ENCODE measurements at regions not wholly inside any gene's neighbourhood (a gene's known extent, or its start where the extent isn't known, plus 50 kb on each side); places are given as distances from the start of the nearest gene placed in this dataset.

DNA sequence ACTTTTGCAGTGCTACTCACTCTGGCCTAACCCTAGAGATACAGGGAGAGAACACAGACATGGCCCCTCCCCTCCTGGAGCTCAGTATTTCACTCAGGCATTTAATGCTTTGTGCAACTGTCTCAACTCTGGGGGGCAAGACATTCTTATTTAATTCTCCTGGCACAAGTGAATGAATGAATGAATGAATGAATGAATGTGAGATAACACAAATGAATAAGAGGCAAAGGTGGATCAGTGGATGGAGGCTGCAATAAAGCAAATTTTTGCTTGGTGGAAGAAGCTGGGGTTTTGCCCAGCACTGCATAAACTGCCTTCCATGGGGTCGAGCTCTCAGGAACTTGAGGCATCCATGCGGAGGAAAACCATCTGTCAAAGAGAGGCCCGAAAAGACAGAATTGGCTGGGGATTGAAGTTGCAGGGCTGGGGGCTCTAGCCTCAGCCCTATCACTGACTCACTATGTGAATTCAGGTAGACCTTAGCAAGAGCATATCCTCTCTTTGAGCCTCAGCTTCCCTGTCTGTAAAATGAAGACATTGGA is 441.4 kb upstream of the ZMIZ1 start:
- BruUV-seq (replicated peaks): no TSS peak
- Histone ChIP-seq H3K4me2 (ENCODE audit: low read length) (no peak overlapping the region), H3K4me3 (ENCODE audit: low read length) (no peak overlapping the region), H3K9me2 (replicated peaks; ENCODE audit: low read length) (no peaks in the 10 kb centered on the region), H3K36me3 (ENCODE audit: low read depth, low read length) (no peaks in the 10 kb centered on the region), H2AFZ (ENCODE audit: low read length) (no peak overlapping the region), H3K27me3 (ENCODE audit: low read length) (no peaks in the 10 kb centered on the region), H3K9me3 (ENCODE audit: low read length) (no peaks in the 10 kb centered on the region), H3F3A (ENCODE audit: low read length, unreplicated experiment) (peaks cover 14% of the 10 kb centered on the region), H3K4me1 (ENCODE audit: insufficient read depth, low read length) (peaks cover 29% of the 10 kb centered on the region), H4K20me1 (ENCODE audit: low read length) (no peaks in the 10 kb centered on the region), H3K79me2 (ENCODE audit: low read length) (no peaks in the 10 kb centered on the region), H3K9ac (ENCODE audit: low read length) (no peak overlapping the region), H3K27ac (ENCODE audit: low read length) (no peak overlapping the region)
- TF ChIP-seq EZH2 (IDR thresholded peaks at IDR 0.05; ENCODE audit: low read length, unreplicated experiment) (no peak), EZH2phosphoT487 (IDR thresholded peaks at IDR 0.05; ENCODE audit: borderline replicate concordance, low read length) (no peak)
- TF ChIP-seq, protein P1, sequence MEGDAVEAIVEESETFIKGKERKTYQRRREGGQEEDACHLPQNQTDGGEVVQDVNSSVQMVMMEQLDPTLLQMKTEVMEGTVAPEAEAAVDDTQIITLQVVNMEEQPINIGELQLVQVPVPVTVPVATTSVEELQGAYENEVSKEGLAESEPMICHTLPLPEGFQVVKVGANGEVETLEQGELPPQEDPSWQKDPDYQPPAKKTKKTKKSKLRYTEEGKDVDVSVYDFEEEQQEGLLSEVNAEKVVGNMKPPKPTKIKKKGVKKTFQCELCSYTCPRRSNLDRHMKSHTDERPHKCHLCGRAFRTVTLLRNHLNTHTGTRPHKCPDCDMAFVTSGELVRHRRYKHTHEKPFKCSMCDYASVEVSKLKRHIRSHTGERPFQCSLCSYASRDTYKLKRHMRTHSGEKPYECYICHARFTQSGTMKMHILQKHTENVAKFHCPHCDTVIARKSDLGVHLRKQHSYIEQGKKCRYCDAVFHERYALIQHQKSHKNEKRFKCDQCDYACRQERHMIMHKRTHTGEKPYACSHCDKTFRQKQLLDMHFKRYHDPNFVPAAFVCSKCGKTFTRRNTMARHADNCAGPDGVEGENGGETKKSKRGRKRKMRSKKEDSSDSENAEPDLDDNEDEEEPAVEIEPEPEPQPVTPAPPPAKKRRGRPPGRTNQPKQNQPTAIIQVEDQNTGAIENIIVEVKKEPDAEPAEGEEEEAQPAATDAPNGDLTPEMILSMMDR (conservative IDR thresholded peaks at IDR 0.05; ENCODE audit: low read depth, low read length): no peak
- ChIA-PET CTCF (no interaction called here), POLR2A (ENCODE audit: unreplicated experiment) (no interaction called here)
- intact Hi-C loops (cut with micrococcal nuclease): loop anchor here (10.0 kb wide), 1 partner anchor 347 kb away; no protein-coding TSS in a partner anchor
- ATAC-seq: no peak
- no peak for DNase-seq

GRCh38 chr10:78628976-78629375 is 439.8 kb upstream of the ZMIZ1 start:
- TF ChIP-seq, protein P1 (conservative IDR thresholded peaks at IDR 0.05; ENCODE audit: low read depth, low read length): no peak
- TF ChIP-seq EZH2phosphoT487 (IDR thresholded peaks at IDR 0.05; ENCODE audit: borderline replicate concordance, low read length): no peak
- no peak for TF ChIP-seq EZH2 (IDR thresholded peaks at IDR 0.05; ENCODE audit: low read length, unreplicated experiment)
- Histone ChIP-seq H3K9me2 (replicated peaks; ENCODE audit: low read length) (no peaks in the 10 kb centered on the region), H2AFZ (ENCODE audit: low read length) (no peak overlapping the region), H3K4me1 (ENCODE audit: insufficient read depth, low read length) (peaks cover 13% of the 10 kb centered on the region), H3F3A (ENCODE audit: low read length, unreplicated experiment) (peaks cover 7% of the 10 kb centered on the region), H3K36me3 (ENCODE audit: low read depth, low read length) (no peaks in the 10 kb centered on the region), H3K4me3 (ENCODE audit: low read length) (no peak overlapping the region), H3K79me2 (ENCODE audit: low read length) (no peaks in the 10 kb centered on the region), H4K20me1 (ENCODE audit: low read length) (no peaks in the 10 kb centered on the region), H3K9ac (ENCODE audit: low read length) (no peak overlapping the region), H3K27ac (ENCODE audit: low read length) (no peak overlapping the region), H3K9me3 (ENCODE audit: low read length) (no peaks in the 10 kb centered on the region), H3K4me2 (ENCODE audit: low read length) (no peak overlapping the region), H3K27me3 (ENCODE audit: low read length) (no peaks in the 10 kb centered on the region)
- ATAC-seq: no peak
- ChIA-PET POLR2A (ENCODE audit: unreplicated experiment) (interaction anchor here (0.5 kb wide), 1 partner anchor 36 kb away, joined by 3 read pairs; no protein-coding TSS in a partner anchor), CTCF (interaction anchor here (0.8 kb wide), 1 partner anchor 29 kb away, joined by 3 read pairs; no protein-coding TSS in a partner anchor)
- BruUV-seq (replicated peaks): no TSS peak
- DNase-seq: no peak
- intact Hi-C loops (cut with micrococcal nuclease): loop anchor here (10.0 kb wide), 1 partner anchor 346 kb away; no protein-coding TSS in a partner anchor

DNA sequence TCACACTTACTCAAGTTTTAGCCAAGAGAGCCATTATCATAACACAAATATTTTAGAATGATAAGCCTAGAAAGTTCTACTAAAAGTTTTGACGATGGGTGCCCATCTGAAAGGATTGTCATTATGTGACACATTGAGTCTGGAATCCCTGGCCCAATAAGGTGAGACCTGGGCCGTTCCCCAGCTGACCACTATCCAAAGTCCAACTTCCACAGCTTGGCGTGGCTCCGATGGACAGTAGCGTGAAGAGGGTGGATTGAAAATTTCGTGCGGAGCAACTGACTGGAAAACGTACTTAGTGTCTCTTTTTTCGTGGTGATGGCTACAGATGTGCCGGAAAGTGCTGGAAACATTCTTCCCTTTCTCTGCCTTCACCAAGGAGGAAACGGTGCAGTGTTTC is 439.0 kb upstream of the ZMIZ1 start:
- Histone ChIP-seq H3K27ac (ENCODE audit: low read length) (no peak overlapping the region), H3K9me2 (replicated peaks; ENCODE audit: low read length) (no peaks in the 10 kb centered on the region), H3K4me1 (ENCODE audit: insufficient read depth, low read length) (peaks cover 13% of the 10 kb centered on the region), H3K4me2 (ENCODE audit: low read length) (no peak overlapping the region), H3K9ac (ENCODE audit: low read length) (no peak overlapping the region), H3K9me3 (ENCODE audit: low read length) (no peaks in the 10 kb centered on the region), H3F3A (ENCODE audit: low read length, unreplicated experiment) (no peaks in the 10 kb centered on the region), H2AFZ (ENCODE audit: low read length) (no peak overlapping the region), H3K27me3 (ENCODE audit: low read length) (no peaks in the 10 kb centered on the region), H4K20me1 (ENCODE audit: low read length) (no peaks in the 10 kb centered on the region), H3K4me3 (ENCODE audit: low read length) (no peak overlapping the region), H3K79me2 (ENCODE audit: low read length) (no peaks in the 10 kb centered on the region), H3K36me3 (ENCODE audit: low read depth, low read length) (no peaks in the 10 kb centered on the region)
- TF ChIP-seq EZH2phosphoT487 (IDR thresholded peaks at IDR 0.05; ENCODE audit: borderline replicate concordance, low read length): no peak
- TF ChIP-seq EZH2 (IDR thresholded peaks at IDR 0.05; ENCODE audit: low read length, unreplicated experiment): no peak
- TF ChIP-seq, protein P1 (conservative IDR thresholded peaks at IDR 0.05; ENCODE audit: low read depth, low read length): no peak
- CTCF ChIA-PET: interaction anchor here (0.8 kb wide), 1 partner anchor 28 kb away, joined by 3 read pairs; no protein-coding TSS in a partner anchor
- intact Hi-C loops (cut with micrococcal nuclease): loop anchor here (10.0 kb wide), 1 partner anchor 345 kb away; no protein-coding TSS in a partner anchor
- POLR2A ChIA-PET (ENCODE audit: unreplicated experiment): no interaction called here
- DNase-seq (no peak), ATAC-seq (no peak)
- no TSS peak for BruUV-seq (replicated peaks)

Measured in PC-3 (cell line).